ENCODE measurements at regions not wholly inside any gene's neighbourhood (a gene's known extent, or its start where the extent isn't known, plus 50 kb on each side); places are given as distances from the start of the nearest gene placed in this dataset.

GRCh38 chr1:87190402-87190801, 138.3 kb upstream of the LMO4 start:
- Histone ChIP-seq H3K4me3 (ENCODE audit: low read depth, low read length) (no peak overlapping the region), H3K27me3 (replicated peaks; ENCODE audit: control insufficient read depth, insufficient read depth, low read length) (no peaks in the 10 kb centered on the region), H3K4me1 (no peaks in the 10 kb centered on the region), H3K36me3 (ENCODE audit: control insufficient read depth, insufficient read depth, low read length) (no peaks in the 10 kb centered on the region), H3K9me3 (no peaks in the 10 kb centered on the region)
- H3K27me3 Mint-ChIP-seq (ENCODE audit: insufficient read depth, unreplicated experiment): peaks cover 7% of the 10 kb centered on the region
- no peak overlapping the region for H3K27ac Mint-ChIP-seq (ENCODE audit: unreplicated experiment)
- H3K4me3 Mint-ChIP-seq (ENCODE audit: unreplicated experiment): no peak overlapping the region
- DNase-seq: no peak
- intact Hi-C loops (cut with micrococcal nuclease; ENCODE audit: unreplicated experiment): no loop called here
- ChIA-PET POLR2A (no interaction called here), CTCF (no interaction called here)
- no TSS peak for BruUV-seq (replicated peaks)
- no peaks in the 10 kb centered on the region for H3K9me3 Mint-ChIP-seq (ENCODE audit: unreplicated experiment)
- no peaks in the 10 kb centered on the region for H3K4me1 Mint-ChIP-seq (ENCODE audit: low read depth, unreplicated experiment)
- TF ChIP-seq, protein P1, sequence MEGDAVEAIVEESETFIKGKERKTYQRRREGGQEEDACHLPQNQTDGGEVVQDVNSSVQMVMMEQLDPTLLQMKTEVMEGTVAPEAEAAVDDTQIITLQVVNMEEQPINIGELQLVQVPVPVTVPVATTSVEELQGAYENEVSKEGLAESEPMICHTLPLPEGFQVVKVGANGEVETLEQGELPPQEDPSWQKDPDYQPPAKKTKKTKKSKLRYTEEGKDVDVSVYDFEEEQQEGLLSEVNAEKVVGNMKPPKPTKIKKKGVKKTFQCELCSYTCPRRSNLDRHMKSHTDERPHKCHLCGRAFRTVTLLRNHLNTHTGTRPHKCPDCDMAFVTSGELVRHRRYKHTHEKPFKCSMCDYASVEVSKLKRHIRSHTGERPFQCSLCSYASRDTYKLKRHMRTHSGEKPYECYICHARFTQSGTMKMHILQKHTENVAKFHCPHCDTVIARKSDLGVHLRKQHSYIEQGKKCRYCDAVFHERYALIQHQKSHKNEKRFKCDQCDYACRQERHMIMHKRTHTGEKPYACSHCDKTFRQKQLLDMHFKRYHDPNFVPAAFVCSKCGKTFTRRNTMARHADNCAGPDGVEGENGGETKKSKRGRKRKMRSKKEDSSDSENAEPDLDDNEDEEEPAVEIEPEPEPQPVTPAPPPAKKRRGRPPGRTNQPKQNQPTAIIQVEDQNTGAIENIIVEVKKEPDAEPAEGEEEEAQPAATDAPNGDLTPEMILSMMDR (IDR thresholded peaks at IDR 0.05; ENCODE audit: insufficient read depth in 1 of 2, low read depth in 1 of 2, low read length in 1 of 2, severe bottlenecking in 1 of 2, unreplicated experiment in 1 of 2): no peak
- H3K36me3 Mint-ChIP-seq (ENCODE audit: insufficient read depth, unreplicated experiment): no peaks in the 10 kb centered on the region

DNA sequence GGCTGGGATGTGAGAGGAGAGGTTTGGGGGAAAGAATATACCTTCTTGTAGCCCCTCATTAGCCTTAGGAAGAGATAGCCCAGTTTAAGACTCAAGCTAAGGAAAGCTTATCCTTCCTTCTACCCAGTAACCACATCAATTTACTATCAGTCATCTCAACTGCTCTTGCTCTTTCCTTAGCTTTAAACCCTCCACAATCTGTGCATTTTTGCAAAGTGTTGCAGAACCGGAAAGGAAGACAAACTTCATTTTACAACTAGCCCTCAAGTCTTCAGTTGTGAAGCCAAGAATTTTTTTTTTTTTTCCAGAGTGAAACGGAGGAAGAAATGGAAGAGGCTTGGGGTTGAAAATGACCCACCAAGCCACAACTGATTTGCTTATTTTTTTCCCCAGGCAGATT, 137.0 kb upstream of the LMO4 start:
- no peaks in the 10 kb centered on the region for H3K36me3 Mint-ChIP-seq (ENCODE audit: insufficient read depth, unreplicated experiment)
- Histone ChIP-seq H3K4me1 (no peaks in the 10 kb centered on the region), H3K9me3 (no peaks in the 10 kb centered on the region), H3K36me3 (ENCODE audit: control insufficient read depth, insufficient read depth, low read length) (no peaks in the 10 kb centered on the region), H3K4me3 (ENCODE audit: low read depth, low read length) (no peak overlapping the region), H3K27me3 (replicated peaks; ENCODE audit: control insufficient read depth, insufficient read depth, low read length) (no peaks in the 10 kb centered on the region)
- no peaks in the 10 kb centered on the region for H3K4me1 Mint-ChIP-seq (ENCODE audit: low read depth, unreplicated experiment)
- DNase-seq: no peak
- BruUV-seq (replicated peaks): no TSS peak
- no peaks in the 10 kb centered on the region for H3K9me3 Mint-ChIP-seq (ENCODE audit: unreplicated experiment)
- POLR2A ChIA-PET: no interaction called here
- TF ChIP-seq, protein P1 (IDR thresholded peaks at IDR 0.05; ENCODE audit: insufficient read depth in 1 of 2, low read depth in 1 of 2, low read length in 1 of 2, severe bottlenecking in 1 of 2, unreplicated experiment in 1 of 2): no peak
- H3K4me3 Mint-ChIP-seq (ENCODE audit: unreplicated experiment): no peak overlapping the region
- peaks cover 7% of the 10 kb centered on the region for H3K27me3 Mint-ChIP-seq (ENCODE audit: insufficient read depth, unreplicated experiment)
- H3K27ac Mint-ChIP-seq (ENCODE audit: unreplicated experiment): no peak overlapping the region
- CTCF ChIA-PET: no interaction called here
- intact Hi-C loops (cut with micrococcal nuclease; ENCODE audit: unreplicated experiment): no loop called here

DNA sequence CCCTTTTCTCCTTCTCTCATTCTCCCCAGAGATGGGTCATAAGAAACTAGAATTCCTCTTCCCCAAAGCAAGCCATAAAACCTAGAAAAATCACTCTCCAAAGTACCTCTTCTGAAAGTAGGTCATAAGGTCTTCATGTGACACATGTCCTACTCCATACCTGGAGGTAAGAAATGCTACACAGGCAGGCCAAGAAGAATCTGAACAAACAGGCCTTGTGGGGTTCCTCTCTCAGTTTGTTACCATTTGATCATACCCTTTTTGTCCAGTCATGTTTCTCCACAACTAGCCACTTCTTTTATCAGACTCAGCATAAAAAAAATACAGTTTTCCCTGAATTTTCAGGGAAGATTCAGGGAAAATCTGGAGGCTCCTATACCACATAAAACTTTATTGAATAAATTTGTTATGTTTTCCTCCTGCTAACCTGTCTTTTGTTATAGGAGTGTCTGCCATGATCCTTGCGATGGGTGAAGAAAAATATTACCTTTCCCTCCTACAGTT, 134.4 kb upstream of the LMO4 start:
- DNase-seq: no peak

More for the DNA sequence above, 134.4 kb upstream of the LMO4 start:
- Mint-ChIP-seq H3K36me3 (ENCODE audit: insufficient read depth, unreplicated experiment) (no peaks in the 10 kb centered on the region), H3K27ac (ENCODE audit: unreplicated experiment) (no peak overlapping the region), H3K27me3 (ENCODE audit: insufficient read depth, unreplicated experiment) (peaks cover 12% of the 10 kb centered on the region), H3K4me3 (ENCODE audit: unreplicated experiment) (no peak overlapping the region), H3K9me3 (ENCODE audit: unreplicated experiment) (no peaks in the 10 kb centered on the region), H3K4me1 (ENCODE audit: low read depth, unreplicated experiment) (no peaks in the 10 kb centered on the region)
- Histone ChIP-seq H3K9me3 (no peaks in the 10 kb centered on the region), H3K4me1 (no peaks in the 10 kb centered on the region), H3K4me3 (ENCODE audit: low read depth, low read length) (no peak overlapping the region), H3K27me3 (replicated peaks; ENCODE audit: control insufficient read depth, insufficient read depth, low read length) (no peaks in the 10 kb centered on the region), H3K36me3 (ENCODE audit: control insufficient read depth, insufficient read depth, low read length) (no peaks in the 10 kb centered on the region)
- BruUV-seq (replicated peaks): no TSS peak
- intact Hi-C loops (cut with micrococcal nuclease; ENCODE audit: unreplicated experiment): no loop called here
- ChIA-PET CTCF (no interaction called here), POLR2A (no interaction called here)
- TF ChIP-seq, protein P1 (IDR thresholded peaks at IDR 0.05; ENCODE audit: insufficient read depth in 1 of 2, low read depth in 1 of 2, low read length in 1 of 2, severe bottlenecking in 1 of 2, unreplicated experiment in 1 of 2): no peak

Measured in Caco-2 (cell line).